NOMO-1 (cell line): ENCODE measurements at regions not wholly inside any gene's neighbourhood (a gene's known extent, or its start where the extent isn't known, plus 50 kb on each side); places are given as distances from the start of the nearest gene placed in this dataset.
A peak's percentile ranks its signal among the peaks of the same experiment; 100 is the strongest.
"Not testable (repeated sequence)": the region's sequence is repeated elsewhere in the genome, so short reads cannot be mapped to it uniquely, and the experiment has no call there.

ENCODE experiments used
- DNase-seq, 2 experiments: peaks; one replicate each; lab custom pipeline; 2025; ENCODE audit not compliant: unreplicated experiment in 2 of 2; lab: John Stamatoyannopoulos, UW

GRCh38 chr6:17182961-17183360 lies 81.1 kb downstream of the STMND1 start:
- peak in 1 of 2 experiments; percentile 43 for DNase-seq

- no peak for DNase-seq
These were observed 85.1 kb downstream of the STMND1 start for GRCh38 chr6:17186925-17187324.

GRCh38 chr6:17193106-17193775 lies 87.9 kb upstream of the RBM24 start:
- peak in 1 of 2 experiments; percentile 29 for DNase-seq

DNA sequence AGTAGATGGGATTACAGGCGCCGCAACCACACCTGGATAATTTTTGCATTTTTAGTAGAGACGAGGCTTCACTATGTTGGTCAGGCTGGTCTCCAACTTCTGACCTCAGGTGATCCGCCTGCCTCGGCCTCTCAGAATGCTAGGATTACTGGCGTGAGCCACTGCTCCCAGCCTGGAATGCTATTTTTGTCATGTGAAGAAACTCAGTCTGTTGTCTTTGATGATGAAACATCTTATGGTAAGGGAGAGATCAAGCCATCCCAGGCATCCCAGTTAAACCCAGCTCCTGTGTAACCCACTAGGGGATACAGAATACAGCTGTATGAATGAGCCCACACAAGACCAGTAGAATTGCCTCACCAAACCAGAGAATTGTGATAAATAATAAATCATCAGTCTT lies 83.6 kb upstream of the RBM24 start:
- DNase-seq = no peak

DNA sequence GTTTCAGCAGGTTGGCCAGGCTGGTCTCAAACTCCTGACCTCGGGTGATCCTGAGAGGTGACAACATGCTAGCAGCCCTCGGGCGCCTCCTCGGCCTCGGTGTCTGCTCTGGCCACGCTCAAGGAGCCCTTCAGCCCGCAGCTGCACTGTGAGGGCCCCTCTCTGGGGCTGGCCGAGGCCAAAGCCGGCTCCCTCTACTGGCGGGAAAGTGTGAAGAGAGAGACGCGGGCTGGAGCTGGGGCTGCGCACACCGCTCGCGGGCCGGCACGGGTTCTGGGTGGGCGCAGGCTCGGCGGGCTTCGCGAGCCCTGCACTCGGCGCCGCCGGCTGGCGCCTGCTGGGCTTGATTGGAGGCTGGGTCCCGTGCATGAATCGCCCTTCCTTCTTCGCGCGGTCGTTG lies 80.8 kb upstream of the RBM24 start:
- no peak for DNase-seq

DNA sequence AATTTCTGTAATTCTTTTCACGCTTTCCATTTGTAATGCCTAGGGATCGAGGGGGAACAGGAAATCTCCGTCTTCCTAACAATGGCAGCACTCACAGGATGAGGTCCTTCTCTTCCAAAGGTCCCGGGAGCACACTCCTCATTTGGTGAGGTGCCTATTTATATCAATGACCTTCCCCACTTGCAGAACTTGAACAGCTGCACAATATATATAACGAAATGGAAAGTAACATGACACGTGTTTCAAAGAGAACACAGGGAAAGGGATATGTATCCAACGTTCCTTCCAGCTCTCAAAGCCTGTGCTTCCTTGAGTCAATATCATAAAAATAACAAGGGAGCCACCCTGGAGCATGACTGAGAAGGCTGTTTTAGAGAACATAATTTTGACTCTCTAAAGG lies 78.6 kb upstream of the RBM24 start:
- no peak for DNase-seq

- peak in 1 of 2 experiments; percentile 41 for DNase-seq
These were observed 76.6 kb upstream of the RBM24 start for GRCh38 chr6:17204533-17204932.

GRCh38 chr6:17206566-17207072 lies 74.5 kb upstream of the RBM24 start:
- no peak for DNase-seq

DNA sequence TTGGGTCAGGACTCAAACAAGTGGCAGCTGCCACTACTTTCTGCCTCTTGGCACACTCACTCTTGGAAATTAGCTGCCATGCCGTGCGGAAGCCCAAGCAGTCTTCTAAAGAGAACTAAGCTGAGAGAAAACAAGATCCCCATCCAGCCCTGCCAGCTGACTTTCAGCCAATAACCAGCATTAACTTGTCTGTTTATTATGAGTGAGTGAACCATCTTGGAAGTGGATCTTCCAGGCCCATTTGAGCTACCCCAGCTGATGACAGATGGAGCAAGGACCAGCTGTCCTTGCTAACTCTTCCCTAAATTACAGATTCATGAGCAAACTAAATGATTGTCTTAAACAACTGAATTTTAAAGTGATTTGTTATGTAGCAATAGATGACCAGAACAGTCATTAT lies 73.9 kb upstream of the RBM24 start:
- DNase-seq = no peak

GRCh38 chr6:17210683-17211082 lies 70.5 kb upstream of the RBM24 start:
- no peak for DNase-seq

- no peak for DNase-seq
These were observed 70.1 kb upstream of the RBM24 start for GRCh38 chr6:17211101-17211500.

GRCh38 chr6:17212546-17213371 lies 68.4 kb upstream of the RBM24 start:
- no peak for DNase-seq

GRCh38 chr6:17214106-17214505 lies 67.1 kb upstream of the RBM24 start:
- DNase-seq = no peak

DNA sequence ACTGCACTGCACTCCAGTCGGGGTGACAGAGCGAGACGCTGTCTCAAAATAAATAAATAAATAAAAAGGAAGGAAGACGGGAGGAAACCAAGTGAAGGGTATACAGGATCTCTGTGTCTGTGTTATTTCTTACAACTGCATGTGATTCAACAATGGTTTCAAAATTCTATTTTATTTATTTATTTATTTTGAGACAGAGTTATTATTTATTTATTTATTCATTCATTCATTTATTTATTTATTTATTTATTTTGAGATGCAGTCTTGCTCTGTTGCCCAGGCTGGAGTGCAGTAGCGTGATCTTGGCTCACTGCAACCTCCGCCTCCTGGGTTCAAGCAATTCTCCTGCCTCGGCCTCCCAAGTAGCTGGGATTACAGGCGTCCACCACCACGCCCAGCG lies 64.2 kb upstream of the RBM24 start:
- DNase-seq = not testable (repeated sequence)

DNA sequence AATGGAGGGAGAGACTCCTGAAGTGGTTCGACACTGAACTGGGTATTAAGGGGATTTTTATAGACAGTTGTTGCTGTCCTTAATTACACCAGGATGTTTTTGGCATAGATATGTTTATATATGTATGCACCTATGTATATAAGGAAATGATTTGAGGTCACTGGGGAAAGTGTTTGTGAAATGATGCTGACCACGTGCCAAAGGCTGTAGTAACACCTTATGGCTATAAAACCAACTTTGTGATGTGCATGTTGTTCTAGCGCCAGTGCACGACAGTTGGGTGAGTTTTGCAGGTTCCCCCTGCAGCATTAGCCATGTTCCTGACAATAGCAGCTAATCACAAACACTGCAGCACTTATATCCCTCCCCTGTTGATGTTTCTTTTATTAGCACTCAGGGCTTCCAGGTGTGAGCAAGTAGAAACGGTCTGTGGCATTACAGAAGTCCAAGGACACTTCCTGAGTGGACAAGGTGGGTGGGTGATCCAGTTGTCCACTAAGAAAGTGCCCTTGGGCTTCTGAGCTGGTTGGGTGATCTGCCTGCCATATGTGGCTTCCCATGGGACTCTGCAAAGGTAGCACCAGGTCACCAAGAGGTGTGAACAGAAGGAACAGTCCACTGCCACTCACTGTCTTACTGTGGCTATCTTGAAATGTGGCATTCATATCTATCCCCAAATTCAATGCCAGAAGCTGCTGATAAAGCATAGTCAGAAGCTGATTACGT lies 63.0 kb upstream of the RBM24 start:
- no peak for DNase-seq

DNA sequence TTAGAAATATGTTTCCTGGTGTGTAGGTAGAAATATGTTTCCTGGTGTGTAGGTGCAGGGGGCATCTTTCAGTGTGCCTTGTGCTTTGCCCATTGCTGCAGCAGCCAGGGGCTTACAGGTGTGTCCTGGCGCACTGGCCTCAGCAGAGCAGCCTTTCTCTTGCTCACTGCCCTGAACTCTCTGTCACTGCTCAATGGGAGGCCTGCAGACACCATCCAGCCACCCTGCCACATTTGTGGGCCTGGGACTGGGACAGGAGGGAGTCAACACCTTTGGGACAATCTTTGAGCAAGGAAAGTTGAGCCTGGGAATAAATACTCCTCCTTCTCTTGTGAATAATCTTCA lies 62.4 kb upstream of the RBM24 start:
- no peak for DNase-seq

- peak; percentile 1 to 17 for DNase-seq
These were observed 62.1 kb upstream of the RBM24 start for GRCh38 chr6:17219098-17219497.

DNA sequence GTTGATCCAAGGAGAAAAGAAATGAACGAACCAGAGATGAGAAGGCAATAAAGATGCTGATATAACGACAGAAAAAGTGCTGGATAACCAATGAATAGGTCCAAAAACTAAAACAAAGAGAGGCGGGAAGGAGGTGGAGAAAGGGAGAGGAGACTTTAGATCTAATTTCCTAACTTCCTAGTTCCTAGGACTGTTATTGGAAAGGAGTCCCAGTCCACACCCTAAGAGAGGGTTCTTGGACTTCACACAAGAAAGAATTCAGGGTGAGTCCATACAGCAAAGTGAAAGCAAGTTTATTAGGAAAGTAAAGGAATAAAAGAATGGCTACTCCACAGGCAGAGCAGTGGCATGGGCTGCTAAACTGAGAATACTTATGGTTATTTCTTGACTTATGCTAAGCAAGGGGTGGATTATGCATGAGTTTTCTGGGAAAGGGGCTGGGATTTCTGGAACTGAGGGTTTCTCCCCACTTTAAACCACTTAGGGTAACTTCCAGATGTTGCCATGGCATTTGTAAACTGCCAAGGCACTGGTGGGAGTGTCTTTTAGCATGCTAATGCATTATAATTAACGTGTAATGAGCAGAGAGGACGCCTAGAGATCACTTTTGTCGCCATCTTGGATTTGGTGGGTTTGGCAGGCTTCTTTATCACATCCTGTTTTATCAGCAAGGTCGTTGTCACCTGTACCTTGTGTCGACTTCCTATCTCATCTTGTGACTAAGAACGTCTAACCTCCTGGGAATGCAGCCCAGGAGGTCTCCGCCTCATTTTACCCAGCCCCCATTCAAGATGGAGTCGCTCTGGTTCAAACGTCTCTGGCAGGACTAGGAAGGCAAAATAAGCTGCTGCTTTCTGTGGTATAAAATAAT lies 60.9 kb upstream of the RBM24 start:
- DNase-seq = no peak

DNA sequence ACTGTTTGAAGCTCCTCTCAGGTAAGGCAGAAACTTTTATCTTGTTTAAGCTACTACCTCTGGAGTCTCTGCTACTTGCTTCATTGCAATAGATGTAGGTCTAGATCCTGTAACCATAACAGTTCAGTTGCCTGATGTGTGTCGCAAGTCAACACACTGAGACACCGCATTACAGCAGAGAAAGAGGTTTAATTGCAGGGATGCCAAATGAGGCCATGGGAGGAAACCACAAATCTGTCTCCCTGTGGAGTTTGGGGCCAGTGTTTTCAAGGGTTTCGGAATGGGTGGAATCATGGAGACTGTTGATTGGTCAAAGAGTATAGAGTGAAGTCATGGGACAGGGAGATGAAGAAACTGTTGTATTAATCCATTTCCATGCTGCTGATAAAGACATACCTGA lies 57.1 kb upstream of the RBM24 start:
- no peak for DNase-seq

DNA sequence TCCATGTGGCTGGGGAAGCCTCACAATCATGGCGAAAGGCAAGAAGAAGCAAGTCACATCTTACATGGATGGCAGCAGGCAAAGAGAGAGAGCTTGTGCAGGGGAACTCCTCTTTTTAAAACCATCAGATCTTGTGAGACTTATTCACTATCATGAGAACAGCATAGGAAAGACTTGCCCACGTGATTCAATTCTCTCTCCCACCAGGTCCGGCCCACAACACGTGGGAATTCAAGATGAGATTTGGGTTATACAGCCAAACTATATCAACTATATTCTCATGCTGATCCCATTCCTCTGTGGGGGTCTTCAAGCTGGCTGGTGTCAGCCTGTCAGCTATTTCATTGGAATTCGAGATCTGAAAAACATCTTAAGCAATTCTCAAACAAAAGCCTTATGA lies 56.7 kb upstream of the RBM24 start:
- DNase-seq = not testable (repeated sequence)
